CD4-positive, alpha-beta T cell (primary cell): ENCODE measurements at regions not wholly inside any gene's neighbourhood (a gene's known extent, or its start where the extent isn't known, plus 50 kb on each side); places are given as distances from the start of the nearest gene placed in this dataset.

Experiments
- ATAC-seq: fragments of 200-7000 bp; cut with Tn5 transposase; one replicate; pipeline ENCODE4 v1.10.0; 2022; ENCODE audit warnings: mild to moderate bottlenecking; ENCODE audit not compliant: poor library complexity
- CTCF ChIA-PET: fragments of 350-600 bp; sonication (Branson Sonifier 250); formaldehyde crosslinking; loops from one replicate; lab custom pipeline; 2021; ENCODE audit warnings: antibody characterized with exemption, inconsistent platforms; lab: Charles Lee
- POLR2A ChIA-PET: fragments of 350-600 bp; sonication (Branson Sonifier 250); formaldehyde crosslinking; loops from one replicate; lab custom pipeline; 2021; ENCODE audit warnings: antibody characterized with exemption, inconsistent platforms; lab: Charles Lee
- DNase-seq, 14 experiments: peaks; one replicate each; pipeline ENCODE4 v3.0.0-alpha.2; 2013 to 2020; ENCODE audit warnings: mixed read lengths in 2 of 14
- H3K27ac ChIP-seq, 2 donors: one replicate each; pipeline versions ENCODE4 v1.5.1 to v1.7.0; 2013; ENCODE audit warnings: low read length in 2 of 2, low read depth in 1 of 2, mild to moderate bottlenecking in 1 of 2
- H3K27me3 ChIP-seq, 2 experiments: 1 replicate in 1 of 2; 2 replicates in 1 of 2; pipeline versions ENCODE4 v1.6.1 to v1.7.0; 2013; ENCODE audit warnings: low read length in 2 of 2, control low read depth in 1 of 2, mild to moderate bottlenecking in 1 of 2, moderate library complexity in 1 of 2; ENCODE audit not compliant: insufficient read depth in 2 of 2, control insufficient read depth in 1 of 2
- H3K36me3 ChIP-seq: one replicate; pipeline ENCODE4 v1.6.1; 2013; ENCODE audit warnings: low read length, control low read depth; ENCODE audit not compliant: insufficient read depth
- H3K4me1 ChIP-seq: one replicate; pipeline ENCODE4 v1.6.1; 2013; ENCODE audit warnings: low read length, control low read depth; ENCODE audit not compliant: insufficient read depth
- H3K4me3 ChIP-seq: one replicate; pipeline ENCODE4 v1.5.1; 2013; ENCODE audit warnings: mild to moderate bottlenecking, low read length, moderate library complexity
- H3K9me3 ChIP-seq, 2 experiments: 1 replicate in 1 of 2; 2 replicates in 1 of 2; pipeline versions ENCODE4 v1.6.1 to v1.7.0; 2013; ENCODE audit warnings: low read length in 2 of 2, mild to moderate bottlenecking in 2 of 2, control low read depth in 1 of 2, moderate library complexity in 1 of 2; ENCODE audit not compliant: control insufficient read depth in 1 of 2, insufficient read depth in 1 of 2
- H3K27ac Mint-ChIP-seq: one replicate; pipeline ENCODE4 v1.8.0; 2020; ENCODE audit warnings: mixed read lengths
- H3K27me3 Mint-ChIP-seq: one replicate; pipeline ENCODE4 v1.8.0; 2021; ENCODE audit warnings: mixed read lengths
- H3K36me3 Mint-ChIP-seq: one replicate; pipeline ENCODE4 v1.8.0; 2021; ENCODE audit warnings: low read depth, mixed read lengths
- H3K4me1 Mint-ChIP-seq: one replicate; pipeline ENCODE4 v1.8.0; 2021; ENCODE audit warnings: low read depth, mixed read lengths
- H3K4me3 Mint-ChIP-seq: one replicate; pipeline ENCODE4 v1.8.0; 2020; ENCODE audit warnings: mild to moderate bottlenecking, mixed read lengths
- H3K9me3 Mint-ChIP-seq: one replicate; pipeline ENCODE4 v1.8.0; 2020; ENCODE audit warnings: mixed read lengths
- CTCF ChIP-seq: fragments of 200-600 bp; IDR thresholded peaks from one replicate; pipeline ENCODE4 v1.8.0; 2022; ENCODE audit warnings: antibody characterized with exemption, mild to moderate bottlenecking
- intact Hi-C, 2 experiments: fragments of 100-400 bp; cut with DNase I in 1 of 2; cut with micrococcal nuclease in 1 of 2; formaldehyde crosslinking; loops; one replicate each; pipeline versions ENCODE4 v1.15.1 to v1.9.0; 2023 to 2025; cut with DNase I, micrococcal nuclease

GRCh38 chr6:86526238-86526637, 411.1 kb upstream of the HTR1E start:
- intact Hi-C loops, result no loop called here
- CTCF ChIA-PET, result no interaction called here
- Histone ChIP-seq H3K27ac (no peak overlapping the region), H3K4me3 (no peak overlapping the region), H3K36me3 (no peaks in the 10 kb centered on the region), H3K9me3 (peaks cover 0 to 7% of the 10 kb centered on the region in 2 experiments), H3K27me3 (no peaks in the 10 kb centered on the region), H3K4me1 (no peaks in the 10 kb centered on the region)
- no peak overlapping the region for H3K27ac Mint-ChIP-seq
- POLR2A ChIA-PET, result no interaction called here
- no peaks in the 10 kb centered on the region for H3K4me1 Mint-ChIP-seq
- no peaks in the 10 kb centered on the region for H3K27me3 Mint-ChIP-seq
- ATAC-seq (no peak), DNase-seq (no peak)
- peaks cover 7% of the 10 kb centered on the region for H3K9me3 Mint-ChIP-seq
- TF ChIP-seq CTCF, result no peak
- H3K4me3 Mint-ChIP-seq, result no peak overlapping the region
- H3K36me3 Mint-ChIP-seq, result no peaks in the 10 kb centered on the region

GRCh38 chr6:86516087-86516486, 421.2 kb upstream of the HTR1E start:
- ChIA-PET POLR2A (no interaction called here), CTCF (no interaction called here)
- no peak for DNase-seq
- H3K9me3 Mint-ChIP-seq, result peaks cover 2% of the 10 kb centered on the region
- H3K4me3 Mint-ChIP-seq, result no peak overlapping the region
- H3K27ac Mint-ChIP-seq, result no peak overlapping the region
- Histone ChIP-seq H3K9me3 (peaks cover 0 to 3% of the 10 kb centered on the region in 2 experiments), H3K4me1 (no peaks in the 10 kb centered on the region), H3K4me3 (no peak overlapping the region), H3K27ac (no peak overlapping the region), H3K27me3 (no peaks in the 10 kb centered on the region), H3K36me3 (no peaks in the 10 kb centered on the region)
- no peaks in the 10 kb centered on the region for H3K36me3 Mint-ChIP-seq
- H3K27me3 Mint-ChIP-seq, result no peaks in the 10 kb centered on the region
- intact Hi-C loops, result no loop called here
- H3K4me1 Mint-ChIP-seq, result no peaks in the 10 kb centered on the region
- no peak for ATAC-seq
- no peak for TF ChIP-seq CTCF

GRCh38 chr6:86511962-86512361, 425.4 kb upstream of the HTR1E start:
- no peak for TF ChIP-seq CTCF
- CTCF ChIA-PET, result no interaction called here
- no peaks in the 10 kb centered on the region for H3K27me3 ChIP-seq
- POLR2A ChIA-PET, result no interaction called here
- H3K36me3 ChIP-seq, result no peaks in the 10 kb centered on the region
- H3K4me3 ChIP-seq, result no peak overlapping the region
- Mint-ChIP-seq H3K4me1 (no peaks in the 10 kb centered on the region), H3K36me3 (no peaks in the 10 kb centered on the region), H3K27ac (no peak overlapping the region), H3K9me3 (peaks cover 5% of the 10 kb centered on the region), H3K27me3 (no peaks in the 10 kb centered on the region), H3K4me3 (no peak overlapping the region)
- no peaks in the 10 kb centered on the region for H3K4me1 ChIP-seq
- H3K27ac ChIP-seq, result no peak overlapping the region
- DNase-seq (no peak), ATAC-seq (no peak)
- H3K9me3 ChIP-seq, result peaks cover 0 to 4% of the 10 kb centered on the region in 2 experiments
- intact Hi-C loops, result no loop called here
